OCI-LY3 (cell line): ENCODE measurements at regions not wholly inside any gene's neighbourhood (a gene's known extent, or its start where the extent isn't known, plus 50 kb on each side); places are given as distances from the start of the nearest gene placed in this dataset.

Experiments
- EZH2phosphoT487 ChIP-seq: fragments of 200-600 bp; shearing (Covaris generic); IDR thresholded peaks from 2 replicates; pipeline ENCODE4 v1.6.1; 2018; ENCODE audit warnings: antibody characterized with exemption, mixed run types, low read depth
- TF ChIP-seq, protein P1 (sequence below): fragments of 200-600, 300-600 bp; sonication (generic); IDR thresholded peaks from 2 replicates; pipeline ENCODE4 v1.5.1; 2014; ENCODE audit warnings: antibody characterized with exemption, low read length, low read depth

DNA sequence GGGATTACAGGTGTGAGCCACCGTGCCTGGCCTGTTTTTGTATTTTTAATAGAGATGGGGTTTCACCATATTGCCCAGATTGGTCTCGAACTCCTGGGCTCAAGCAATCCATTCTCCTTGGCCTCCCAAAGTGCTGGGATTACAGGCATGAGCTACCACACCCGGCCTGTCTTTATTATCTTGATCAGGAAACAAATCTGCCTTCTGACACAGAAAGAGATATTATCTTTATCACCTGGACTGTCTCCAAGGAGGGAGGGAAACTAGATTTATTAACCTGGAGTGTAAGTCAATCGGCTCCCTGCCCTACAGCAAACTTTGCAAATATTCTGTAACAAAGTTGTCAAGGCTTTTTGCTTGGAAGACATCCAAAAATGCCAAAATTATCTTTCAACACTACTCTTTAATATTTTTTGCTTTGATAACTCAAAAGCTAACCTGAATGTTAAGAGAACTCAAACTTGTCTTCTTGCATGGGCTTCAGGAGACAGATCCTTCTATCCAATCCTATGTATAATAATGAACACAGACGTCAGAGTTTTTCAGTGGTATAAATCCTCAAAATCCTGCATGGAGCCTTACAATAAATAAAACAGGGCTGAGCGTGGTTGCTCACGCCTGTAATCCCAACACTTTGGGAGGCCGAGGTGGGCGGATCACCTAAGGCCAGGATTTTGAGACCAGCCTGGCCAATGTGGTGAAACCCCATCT is 85.0 kb upstream of the LOC128125822 start:
- TF ChIP-seq, protein P1, sequence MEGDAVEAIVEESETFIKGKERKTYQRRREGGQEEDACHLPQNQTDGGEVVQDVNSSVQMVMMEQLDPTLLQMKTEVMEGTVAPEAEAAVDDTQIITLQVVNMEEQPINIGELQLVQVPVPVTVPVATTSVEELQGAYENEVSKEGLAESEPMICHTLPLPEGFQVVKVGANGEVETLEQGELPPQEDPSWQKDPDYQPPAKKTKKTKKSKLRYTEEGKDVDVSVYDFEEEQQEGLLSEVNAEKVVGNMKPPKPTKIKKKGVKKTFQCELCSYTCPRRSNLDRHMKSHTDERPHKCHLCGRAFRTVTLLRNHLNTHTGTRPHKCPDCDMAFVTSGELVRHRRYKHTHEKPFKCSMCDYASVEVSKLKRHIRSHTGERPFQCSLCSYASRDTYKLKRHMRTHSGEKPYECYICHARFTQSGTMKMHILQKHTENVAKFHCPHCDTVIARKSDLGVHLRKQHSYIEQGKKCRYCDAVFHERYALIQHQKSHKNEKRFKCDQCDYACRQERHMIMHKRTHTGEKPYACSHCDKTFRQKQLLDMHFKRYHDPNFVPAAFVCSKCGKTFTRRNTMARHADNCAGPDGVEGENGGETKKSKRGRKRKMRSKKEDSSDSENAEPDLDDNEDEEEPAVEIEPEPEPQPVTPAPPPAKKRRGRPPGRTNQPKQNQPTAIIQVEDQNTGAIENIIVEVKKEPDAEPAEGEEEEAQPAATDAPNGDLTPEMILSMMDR, result no peak
- TF ChIP-seq EZH2phosphoT487, result no peak
